ENCODE measurements at regions not wholly inside any gene's neighbourhood (a gene's known extent, or its start where the extent isn't known, plus 50 kb on each side); places are given as distances from the start of the nearest gene placed in this dataset.

DNA sequence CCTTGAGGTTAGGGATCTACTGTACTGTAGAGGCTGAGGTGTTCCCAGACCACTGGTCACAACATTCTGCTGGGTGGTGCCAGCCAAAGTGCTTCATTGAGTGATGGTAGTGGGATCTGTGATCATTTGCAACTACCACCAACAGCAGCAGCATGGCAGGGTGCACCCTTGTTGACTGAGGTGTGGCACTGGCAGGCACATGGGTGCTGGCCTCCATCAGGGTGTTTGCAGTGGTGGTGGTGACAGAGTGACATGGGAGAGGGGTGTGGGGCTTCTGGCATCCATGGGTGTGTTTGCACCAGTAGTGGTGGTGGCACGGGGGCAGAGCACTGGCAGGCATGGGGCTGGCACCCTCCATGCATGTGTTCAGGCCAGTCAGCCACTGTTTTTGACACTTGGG lies 183.7 kb upstream of the LYPLAL1 start (continued):
- TF ChIP-seq RFXAP (CRISPR knock-in tag; IDR thresholded peaks at IDR 0.05; ENCODE audit: borderline replicate concordance) (no peak), NR2F6 (IDR thresholded peaks at IDR 0.05) (no peak), NR2F6 (CRISPR knock-in tag; IDR thresholded peaks at IDR 0.05) (no peak), BRD4 (CRISPR knock-in tag; IDR thresholded peaks at IDR 0.05) (no peak), GFI1 (CRISPR knock-in tag; IDR thresholded peaks at IDR 0.05; ENCODE audit: borderline replicate concordance) (no peak), SYNCRIP (IDR thresholded peaks at IDR 0.05; ENCODE audit: insufficient read depth, low read depth, low read length) (no peak)
- TF ChIP-seq, protein P1, sequence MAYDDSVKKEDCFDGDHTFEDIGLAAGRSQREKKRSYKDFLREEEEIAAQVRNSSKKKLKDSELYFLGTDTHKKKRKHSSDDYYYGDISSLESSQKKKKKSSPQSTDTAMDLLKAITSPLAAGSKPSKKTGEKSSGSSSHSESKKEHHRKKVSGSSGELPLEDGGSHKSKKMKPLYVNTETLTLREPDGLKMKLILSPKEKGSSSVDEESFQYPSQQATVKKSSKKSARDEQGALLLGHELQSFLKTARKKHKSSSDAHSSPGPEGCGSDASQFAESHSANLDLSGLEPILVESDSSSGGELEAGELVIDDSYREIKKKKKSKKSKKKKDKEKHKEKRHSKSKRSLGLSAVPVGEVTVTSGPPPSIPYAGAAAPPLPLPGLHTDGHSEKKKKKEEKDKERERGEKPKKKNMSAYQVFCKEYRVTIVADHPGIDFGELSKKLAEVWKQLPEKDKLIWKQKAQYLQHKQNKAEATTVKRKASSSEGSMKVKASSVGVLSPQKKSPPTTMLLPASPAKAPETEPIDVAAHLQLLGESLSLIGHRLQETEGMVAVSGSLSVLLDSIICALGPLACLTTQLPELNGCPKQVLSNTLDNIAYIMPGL (CRISPR knock-in tag; IDR thresholded peaks at IDR 0.05; ENCODE audit: borderline replicate concordance in 1 of 2, low read depth in 1 of 2) = no peak

DNA sequence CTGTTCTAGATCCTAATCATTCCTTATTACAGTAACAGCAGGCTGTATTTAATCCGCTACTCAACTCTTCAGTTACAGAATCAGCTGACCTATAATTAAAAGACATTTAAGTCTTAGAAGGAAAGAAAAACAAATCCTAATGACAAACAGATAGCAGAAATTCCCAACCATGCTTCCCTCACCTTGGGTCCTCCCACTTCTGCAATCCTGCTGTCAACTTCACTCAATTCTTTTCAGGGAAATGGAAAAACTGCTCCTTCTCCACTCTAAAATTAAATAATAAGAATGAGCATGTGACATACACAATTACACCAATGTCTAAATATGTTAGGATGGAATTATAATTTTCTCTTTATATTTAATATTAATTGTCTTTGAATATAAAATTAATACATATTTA lies 182.6 kb upstream of the LYPLAL1 start:
- no peaks in the 10 kb centered on the region for H3K79me2 ChIP-seq (ENCODE audit: insufficient read depth, low read length)
- no peak overlapping the region for H2AFZ ChIP-seq (ENCODE audit: low read length)
- DNase-seq (ENCODE audit: low spot score) (no peak), ATAC-seq (no peak), FAIRE-seq (no peak)
- POLR2A ChIA-PET = no interaction called here
- in situ Hi-C loops (cut with HindIII; ENCODE audit: extremely low pct_ligation_motif_present, low pct_unique_long_range_greater_than_20kb) = loop anchor here (25.0 kb wide), 1 partner anchor 654 kb away; the partner anchor contains the start of gene TGFB2
- H3K4me2 ChIP-seq (ENCODE audit: low read depth, low read length) = no peak overlapping the region
- intact Hi-C loops (cut with micrococcal nuclease; ENCODE audit: unreplicated experiment) = loop anchor here (10.0 kb wide), 1 partner anchor 324 kb away; no protein-coding TSS in a partner anchor
- no TSS peak for BruUV-seq (replicated peaks)
- CTCF ChIA-PET (ENCODE audit: low intra/inter-chr PET ratio, low total read pairs) = no interaction called here
- no peak overlapping the region for H3K9ac ChIP-seq (ENCODE audit: insufficient read depth, low read depth, low read length)
- H4K20me1 ChIP-seq (ENCODE audit: insufficient read depth, low read length) = no peaks in the 10 kb centered on the region
- no peak overlapping the region for H3K4me3 ChIP-seq (replicated peaks in 1 of 3; ENCODE audit: insufficient read depth in 1 of 3, low read depth in 2 of 3, low read length in 3 of 3)
- H3K36me3 ChIP-seq (replicated peaks in 1 of 2; ENCODE audit: control insufficient read depth in 1 of 2, insufficient read depth in 2 of 2, low read length in 2 of 2) = no peaks in the 10 kb centered on the region
- H3K27me3 ChIP-seq (ENCODE audit: control insufficient read depth in 1 of 2, insufficient read depth in 2 of 2, low read length in 2 of 2) = no peaks in the 10 kb centered on the region
- no peaks in the 10 kb centered on the region for H3K4me1 ChIP-seq (ENCODE audit: insufficient read depth, low read length)
- H3K9me3 ChIP-seq (ENCODE audit: low read length) = no peaks in the 10 kb centered on the region
- no peak for TF ChIP-seq HNRNPH1 (optimal IDR thresholded peaks at IDR 0.05; ENCODE audit: low read depth, low read length)
- TF ChIP-seq SYNCRIP (IDR thresholded peaks at IDR 0.05; ENCODE audit: insufficient read depth, low read depth, low read length) = no peak
- TF ChIP-seq GTF3A (CRISPR knock-in tag; conservative IDR thresholded peaks at IDR 0.05) = no peak
- TF ChIP-seq ESRRA (CRISPR knock-in tag; IDR thresholded peaks at IDR 0.05; ENCODE audit: low read depth) = no peak
- TF ChIP-seq NONO (IDR thresholded peaks at IDR 0.05) = no peak
- TF ChIP-seq NONO (CRISPR knock-in tag; conservative IDR thresholded peaks at IDR 0.05) = no peak
- TF ChIP-seq, protein P2, sequence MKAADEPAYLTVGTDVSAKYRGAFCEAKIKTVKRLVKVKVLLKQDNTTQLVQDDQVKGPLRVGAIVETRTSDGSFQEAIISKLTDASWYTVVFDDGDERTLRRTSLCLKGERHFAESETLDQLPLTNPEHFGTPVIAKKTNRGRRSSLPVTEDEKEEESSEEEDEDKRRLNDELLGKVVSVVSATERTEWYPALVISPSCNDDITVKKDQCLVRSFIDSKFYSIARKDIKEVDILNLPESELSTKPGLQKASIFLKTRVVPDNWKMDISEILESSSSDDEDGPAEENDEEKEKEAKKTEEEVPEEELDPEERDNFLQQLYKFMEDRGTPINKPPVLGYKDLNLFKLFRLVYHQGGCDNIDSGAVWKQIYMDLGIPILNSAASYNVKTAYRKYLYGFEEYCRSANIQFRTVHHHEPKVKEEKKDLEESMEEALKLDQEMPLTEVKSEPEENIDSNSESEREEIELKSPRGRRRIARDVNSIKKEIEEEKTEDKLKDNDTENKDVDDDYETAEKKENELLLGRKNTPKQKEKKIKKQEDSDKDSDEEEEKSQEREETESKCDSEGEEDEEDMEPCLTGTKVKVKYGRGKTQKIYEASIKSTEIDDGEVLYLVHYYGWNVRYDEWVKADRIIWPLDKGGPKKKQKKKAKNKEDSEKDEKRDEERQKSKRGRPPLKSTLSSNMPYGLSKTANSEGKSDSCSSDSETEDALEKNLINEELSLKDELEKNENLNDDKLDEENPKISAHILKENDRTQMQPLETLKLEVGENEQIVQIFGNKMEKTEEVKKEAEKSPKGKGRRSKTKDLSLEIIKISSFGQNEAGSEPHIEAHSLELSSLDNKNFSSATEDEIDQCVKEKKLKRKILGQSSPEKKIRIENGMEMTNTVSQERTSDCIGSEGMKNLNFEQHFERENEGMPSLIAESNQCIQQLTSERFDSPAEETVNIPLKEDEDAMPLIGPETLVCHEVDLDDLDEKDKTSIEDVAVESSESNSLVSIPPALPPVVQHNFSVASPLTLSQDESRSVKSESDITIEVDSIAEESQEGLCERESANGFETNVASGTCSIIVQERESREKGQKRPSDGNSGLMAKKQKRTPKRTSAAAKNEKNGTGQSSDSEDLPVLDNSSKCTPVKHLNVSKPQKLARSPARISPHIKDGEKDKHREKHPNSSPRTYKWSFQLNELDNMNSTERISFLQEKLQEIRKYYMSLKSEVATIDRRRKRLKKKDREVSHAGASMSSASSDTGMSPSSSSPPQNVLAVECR (CRISPR knock-in tag; IDR thresholded peaks at IDR 0.05; ENCODE audit: borderline replicate concordance) = no peak
- TF ChIP-seq NR2F1 (CRISPR knock-in tag; IDR thresholded peaks at IDR 0.05) = no peak
- TF ChIP-seq SIN3B (IDR thresholded peaks at IDR 0.05; ENCODE audit: low read length) = no peak
- no peak for TF ChIP-seq ELF1 (CRISPR knock-in tag; IDR thresholded peaks at IDR 0.05)
- no peak for TF ChIP-seq ETV5 (CRISPR knock-in tag; IDR thresholded peaks at IDR 0.05; ENCODE audit: borderline replicate concordance)
- no peak for TF ChIP-seq SP2 (CRISPR knock-in tag; IDR thresholded peaks at IDR 0.05)
- 7% methylated on average over 1 of the region's 1 CpG for WGBS (ENCODE audit: low lambda C conversion rate)
- no peak overlapping the region for H3K27ac ChIP-seq (ENCODE audit: extremely low read length, insufficient read depth, low read length)

Measured in HepG2 (cell line).